GM21723 (cell line): ENCODE measurements at regions not wholly inside any gene's neighbourhood (a gene's known extent, or its start where the extent isn't known, plus 50 kb on each side); places are given as distances from the start of the nearest gene placed in this dataset.

Experiments
- ATAC-seq: cut with Tn5 transposase; IDR thresholded peaks from one replicate; pipeline ENCODE4 v1.9.1; 2021; ENCODE audit warnings: mild to moderate bottlenecking, moderate library complexity; ENCODE audit not compliant: unreplicated experiment

GRCh38 chr18:41758534-41758933 lies 196.5 kb upstream of the PIK3C3 start:
- no peak for ATAC-seq

- ATAC-seq = no peak
Observed at GRCh38 chr18:41756141-41756540, 198.9 kb upstream of the PIK3C3 start.

GRCh38 chr18:41754332-41754731 lies 200.7 kb upstream of the PIK3C3 start:
- ATAC-seq = no peak

DNA sequence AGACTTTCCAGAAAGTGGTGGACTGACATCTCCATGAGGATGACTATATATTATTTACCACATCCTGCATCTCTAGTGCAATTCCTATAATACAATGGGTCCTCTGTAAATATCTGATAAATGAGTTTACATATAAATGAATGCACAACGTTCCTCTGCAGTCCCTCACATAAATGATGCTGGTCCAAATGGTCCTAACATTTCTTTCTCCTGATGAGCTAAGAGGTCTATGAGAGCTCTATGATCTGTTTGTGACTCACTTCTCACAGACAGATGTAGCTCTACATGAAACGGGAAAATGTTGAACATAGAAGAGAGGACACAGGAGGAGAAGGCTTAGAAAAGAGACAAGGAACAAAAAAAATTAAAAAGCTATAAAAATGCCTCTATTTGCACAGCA lies 201.2 kb upstream of the PIK3C3 start:
- no peak for ATAC-seq

DNA sequence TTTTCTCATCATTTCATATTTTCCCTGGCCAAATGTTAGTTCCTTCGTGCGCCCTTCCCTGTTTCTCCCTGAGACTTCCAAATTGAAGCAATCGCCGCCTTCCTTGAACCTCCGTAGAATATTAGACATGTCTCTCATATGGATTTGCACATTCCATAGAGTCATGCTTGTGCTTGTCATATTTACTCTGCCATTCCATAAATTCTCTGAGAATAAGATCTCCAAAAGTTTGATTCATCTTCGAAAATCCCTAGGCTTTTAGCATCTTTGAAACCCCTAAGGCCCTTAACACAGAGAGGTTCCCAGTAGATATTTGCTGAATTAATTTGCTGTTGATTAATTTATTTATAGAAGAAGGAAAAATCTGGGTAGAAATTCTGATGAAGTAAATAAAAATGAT lies 202.2 kb upstream of the PIK3C3 start:
- ATAC-seq = no peak

DNA sequence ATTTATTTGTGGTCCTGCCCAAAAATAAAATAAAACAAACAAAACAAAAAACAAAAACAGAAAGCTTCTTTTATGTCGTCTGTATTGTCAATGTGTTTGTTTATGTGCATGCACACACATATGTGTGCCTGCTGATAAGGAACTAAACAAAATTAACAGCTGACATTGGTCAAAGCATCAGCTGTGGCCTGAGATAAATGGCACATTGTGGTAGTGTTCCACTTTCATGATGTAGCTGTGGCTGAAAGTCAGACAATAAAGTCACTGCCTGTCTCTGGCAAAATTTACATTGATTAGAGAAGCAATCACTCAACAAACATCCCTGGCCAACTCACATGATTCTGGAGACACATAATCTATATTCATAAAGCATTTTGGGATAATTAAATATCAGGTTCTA lies 203.4 kb upstream of the PIK3C3 start:
- ATAC-seq = no peak

- no peak for ATAC-seq
Observed at GRCh38 chr18:41751161-41751560, 203.9 kb upstream of the PIK3C3 start.

GRCh38 chr18:41747723-41748242 lies 207.3 kb upstream of the PIK3C3 start:
- no peak for ATAC-seq

DNA sequence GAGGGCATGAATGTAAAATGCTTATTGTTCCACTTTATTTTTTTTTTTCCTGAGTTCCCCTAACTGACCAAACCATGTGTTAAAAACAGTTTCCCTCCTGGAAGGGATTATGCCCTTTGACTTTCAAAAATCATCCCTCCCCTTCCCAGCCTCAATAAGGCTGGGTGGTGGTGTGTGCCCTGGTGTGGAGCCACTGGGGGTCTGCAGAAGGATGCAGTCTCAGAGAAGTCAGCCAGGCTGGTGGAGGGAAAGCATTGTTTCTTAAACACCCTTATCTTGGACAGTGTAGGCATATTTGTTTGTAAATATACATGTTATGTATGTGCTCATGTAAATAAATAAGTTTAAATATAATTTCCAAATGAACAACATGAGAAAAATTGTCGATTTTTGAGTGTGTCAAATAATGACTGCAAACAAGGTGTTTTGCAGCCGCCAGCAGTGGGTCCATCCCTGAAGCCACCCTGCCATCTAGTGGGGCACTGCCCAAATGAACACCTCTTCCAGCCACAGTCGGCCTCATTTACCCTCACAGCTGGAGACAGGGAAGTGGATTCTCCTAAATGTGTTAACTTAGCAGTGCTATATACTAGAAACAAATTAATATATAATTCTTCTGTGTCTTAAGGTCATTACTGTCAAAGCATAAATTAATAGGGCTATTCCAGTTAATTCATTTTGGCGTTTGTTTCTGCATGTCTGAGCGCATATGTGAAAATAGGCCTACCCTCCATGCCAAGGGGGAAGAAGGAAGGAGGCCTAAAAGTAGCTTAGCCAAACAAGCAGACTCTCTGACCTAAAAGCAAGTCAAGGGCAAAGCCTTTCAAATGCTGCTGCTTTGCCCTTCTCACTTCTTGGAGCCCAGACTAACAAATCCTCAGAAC lies 209.6 kb upstream of the PIK3C3 start:
- ATAC-seq = peak; percentile 66

DNA sequence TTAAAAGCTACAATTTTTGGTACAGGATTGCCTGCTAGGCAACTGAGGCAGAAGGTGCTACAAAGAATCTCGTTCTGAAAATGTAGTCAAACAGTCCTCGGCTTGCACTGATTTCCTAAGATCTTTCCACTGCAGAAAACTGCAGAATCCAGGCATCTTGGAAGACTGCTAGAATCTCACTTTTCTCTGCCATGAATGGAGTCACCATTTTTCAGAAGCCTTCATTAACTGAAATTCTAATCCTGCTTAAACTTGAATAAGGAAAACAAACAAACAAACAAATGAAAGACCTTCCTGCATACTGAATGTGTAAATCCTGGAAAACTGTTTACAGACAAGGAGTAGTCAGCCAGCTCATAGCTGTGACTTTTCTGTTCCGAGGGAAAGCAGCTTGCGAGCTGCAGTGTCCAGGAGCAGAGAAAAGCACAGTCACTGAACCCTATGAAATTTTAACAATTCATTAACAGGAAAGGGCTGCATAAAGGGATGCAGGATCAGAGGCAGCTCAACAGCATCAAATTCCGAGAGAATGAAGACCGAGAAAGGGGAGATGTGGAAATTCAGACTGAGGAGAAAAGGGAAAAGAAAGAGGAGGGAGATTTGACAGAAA lies 210.5 kb upstream of the PIK3C3 start:
- ATAC-seq = no peak

- ATAC-seq = no peak
Observed at GRCh38 chr18:41737218-41737617, 217.8 kb upstream of the PIK3C3 start.

- no peak for ATAC-seq
Observed at GRCh38 chr18:41734917-41735316, 220.1 kb upstream of the PIK3C3 start.

GRCh38 chr18:41732356-41732755 lies 222.7 kb upstream of the PIK3C3 start:
- ATAC-seq = no peak

- no peak for ATAC-seq
Observed at GRCh38 chr18:41731884-41732283, 223.2 kb upstream of the PIK3C3 start.

DNA sequence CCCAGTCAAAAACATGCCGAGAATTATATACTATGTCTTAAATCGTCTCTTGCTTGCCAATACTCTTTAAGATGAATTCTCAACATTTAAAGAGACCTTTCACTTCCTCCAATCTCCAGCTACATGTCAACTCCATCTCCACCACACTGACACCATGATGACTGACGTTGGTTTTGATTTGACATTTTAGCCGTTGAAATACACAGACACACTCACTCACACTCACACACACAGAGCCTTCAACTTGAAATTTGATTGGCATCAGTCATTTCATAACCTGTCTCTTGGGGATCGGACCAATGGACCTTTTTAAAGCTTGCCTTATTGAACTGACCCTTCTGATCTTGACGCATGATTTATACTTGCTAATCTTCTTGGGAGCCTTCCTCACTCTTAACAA lies 230.8 kb upstream of the PIK3C3 start:
- no peak for ATAC-seq

GRCh38 chr18:41721103-41721790 lies 233.8 kb upstream of the PIK3C3 start:
- no peak for ATAC-seq

- no peak for ATAC-seq
Observed at GRCh38 chr18:41720226-41720625, 234.8 kb upstream of the PIK3C3 start.

GRCh38 chr18:41719808-41720207 lies 235.2 kb upstream of the PIK3C3 start:
- ATAC-seq = no peak

- ATAC-seq = no peak
Observed at GRCh38 chr18:41714872-41715271, 240.2 kb upstream of the PIK3C3 start.

- no peak for ATAC-seq
Observed at GRCh38 chr18:41713969-41714825, 240.8 kb upstream of the PIK3C3 start.

GRCh38 chr18:41706301-41706700 lies 248.7 kb upstream of the PIK3C3 start:
- ATAC-seq = no peak
